Suprapubic skin (tissue), 4 donors: ENCODE measurements at regions not wholly inside any gene's neighbourhood (a gene's known extent, or its start where the extent isn't known, plus 50 kb on each side); places are given as distances from the start of the nearest gene placed in this dataset.

Source experiments
- DNase-seq, 2 donors: peaks; one replicate each; pipeline ENCODE4 v3.0.0-alpha.2; 2019; ENCODE audit warnings: low spot score in 2 of 2
- H3K27ac ChIP-seq: fragments of 200-600 bp; sonication (generic); one replicate; pipeline ENCODE4 v1.5.1; 2019
- H3K27me3 ChIP-seq: fragments of 200-600 bp; sonication (generic); one replicate; pipeline ENCODE4 v1.5.1; 2019
- H3K36me3 ChIP-seq: fragments of 200-600 bp; sonication (generic); one replicate; pipeline ENCODE4 v1.5.1; 2019
- H3K4me1 ChIP-seq: fragments of 200-600 bp; sonication (generic); one replicate; pipeline ENCODE4 v1.5.1; 2019
- H3K4me3 ChIP-seq: fragments of 200-600 bp; sonication (generic); one replicate; pipeline ENCODE4 v1.5.1; 2019; ENCODE audit warnings: mild to moderate bottlenecking
- H3K9me3 ChIP-seq: fragments of 200-600 bp; sonication (generic); one replicate; pipeline ENCODE4 v1.5.1; 2019
- EP300 ChIP-seq: sonication (generic); formaldehyde crosslinking; IDR thresholded peaks from one replicate; pipeline ENCODE4 v1.6.1; 2017; ENCODE audit warnings: antibody characterized with exemption
- POLR2A ChIP-seq, 2 donors: fragments of 450-650 bp; IDR thresholded peaks; one replicate each; pipeline ENCODE4 v1.6.1; 2017; ENCODE audit warnings: antibody characterized with exemption in 2 of 2, mild to moderate bottlenecking in 2 of 2, moderate library complexity in 2 of 2
- POLR2AphosphoS5 ChIP-seq, 3 donors: sonication (generic); formaldehyde crosslinking; IDR thresholded peaks; one replicate each; pipeline ENCODE4 v1.6.1; 2017; ENCODE audit warnings: antibody characterized with exemption in 3 of 3
- WGBS: methylation state at CpG from one replicate; pipeline ENCODE4 v1.1.5; 2018; 5-methylcytosine and 5-hydroxymethylcytosine counted together
- TF ChIP-seq, protein P1 (sequence below), 2 donors: fragments of 200-600 bp in 1 of 2; fragments of 450-650 bp in 1 of 2; sonication (generic) in 1 of 2; IDR thresholded peaks; one replicate each; pipeline ENCODE4 v1.5.1; 2016 to 2019; ENCODE audit warnings: antibody characterized with exemption in 2 of 2, mild to moderate bottlenecking in 1 of 2, moderate library complexity in 1 of 2

- Histone ChIP-seq H3K27me3 (peaks cover 3% of the 10 kb centered on the region), H3K27ac (no peak overlapping the region), H3K9me3 (no peaks in the 10 kb centered on the region), H3K36me3 (no peaks in the 10 kb centered on the region), H3K4me1 (peaks cover 13% of the 10 kb centered on the region), H3K4me3 (no peak overlapping the region)
- DNase-seq, result no peak
- WGBS, result 34% methylated on average over 4 of the region's 6 CpGs
- TF ChIP-seq, protein P1, sequence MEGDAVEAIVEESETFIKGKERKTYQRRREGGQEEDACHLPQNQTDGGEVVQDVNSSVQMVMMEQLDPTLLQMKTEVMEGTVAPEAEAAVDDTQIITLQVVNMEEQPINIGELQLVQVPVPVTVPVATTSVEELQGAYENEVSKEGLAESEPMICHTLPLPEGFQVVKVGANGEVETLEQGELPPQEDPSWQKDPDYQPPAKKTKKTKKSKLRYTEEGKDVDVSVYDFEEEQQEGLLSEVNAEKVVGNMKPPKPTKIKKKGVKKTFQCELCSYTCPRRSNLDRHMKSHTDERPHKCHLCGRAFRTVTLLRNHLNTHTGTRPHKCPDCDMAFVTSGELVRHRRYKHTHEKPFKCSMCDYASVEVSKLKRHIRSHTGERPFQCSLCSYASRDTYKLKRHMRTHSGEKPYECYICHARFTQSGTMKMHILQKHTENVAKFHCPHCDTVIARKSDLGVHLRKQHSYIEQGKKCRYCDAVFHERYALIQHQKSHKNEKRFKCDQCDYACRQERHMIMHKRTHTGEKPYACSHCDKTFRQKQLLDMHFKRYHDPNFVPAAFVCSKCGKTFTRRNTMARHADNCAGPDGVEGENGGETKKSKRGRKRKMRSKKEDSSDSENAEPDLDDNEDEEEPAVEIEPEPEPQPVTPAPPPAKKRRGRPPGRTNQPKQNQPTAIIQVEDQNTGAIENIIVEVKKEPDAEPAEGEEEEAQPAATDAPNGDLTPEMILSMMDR (IDR thresholded peaks at IDR 0.05), result no peak
- TF ChIP-seq POLR2AphosphoS5 (IDR thresholded peaks at IDR 0.05), result no peak
- TF ChIP-seq POLR2A (IDR thresholded peaks at IDR 0.05), result no peak
- TF ChIP-seq EP300, result no peak
Observed at GRCh38 chr3:124298951-124299350, 307.0 kb upstream of the ROPN1 start.

DNA sequence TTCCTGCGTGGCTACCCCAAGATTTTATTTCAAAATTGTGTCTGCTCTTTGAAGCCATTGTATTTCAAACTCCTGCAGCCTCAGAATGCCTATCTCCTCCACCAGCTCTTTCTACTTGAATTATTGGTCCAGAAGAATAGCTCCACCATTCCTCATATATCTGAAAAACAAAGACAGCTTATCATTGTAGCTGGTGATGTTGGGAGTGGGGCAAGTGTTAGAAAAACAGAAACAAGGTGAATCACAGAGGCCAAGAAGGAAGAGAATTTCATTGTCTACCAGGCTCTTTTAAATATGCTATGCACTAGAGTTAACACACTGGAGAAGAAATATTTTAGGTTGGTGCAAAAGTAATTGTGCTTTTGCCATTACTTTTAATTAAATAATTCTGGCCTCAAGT lies 307.9 kb upstream of the ROPN1 start:
- no peaks in the 10 kb centered on the region for H3K36me3 ChIP-seq
- no peak overlapping the region for H3K27ac ChIP-seq
- TF ChIP-seq, protein P1 (IDR thresholded peaks at IDR 0.05), result no peak
- TF ChIP-seq POLR2A (IDR thresholded peaks at IDR 0.05) (no peak), EP300 (no peak), POLR2AphosphoS5 (IDR thresholded peaks at IDR 0.05) (no peak)
- H3K27me3 ChIP-seq, result peaks cover 3% of the 10 kb centered on the region
- H3K4me3 ChIP-seq, result no peak overlapping the region
- H3K4me1 ChIP-seq, result peaks cover 13% of the 10 kb centered on the region
- 94% methylated on average over 1 of the region's 1 CpG for WGBS
- DNase-seq, result no peak
- no peaks in the 10 kb centered on the region for H3K9me3 ChIP-seq

DNA sequence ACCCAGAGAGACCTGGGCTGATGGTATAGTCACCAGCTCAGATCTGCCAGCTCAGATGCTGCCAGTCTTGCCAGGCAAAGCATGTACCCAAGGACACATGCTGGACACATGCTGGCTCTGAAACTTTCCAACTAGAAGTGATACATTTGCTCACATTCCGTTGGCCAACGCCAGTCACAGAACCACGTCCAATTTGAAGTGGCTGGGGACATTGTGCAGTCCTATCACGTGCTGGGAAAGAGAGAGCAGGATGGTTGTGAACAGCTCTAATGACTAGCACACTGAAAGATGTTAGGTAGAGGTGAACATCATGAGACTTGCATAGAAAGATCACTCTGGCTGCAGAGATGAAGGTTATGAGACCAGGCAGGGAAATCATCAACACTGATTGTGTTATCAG lies 308.5 kb upstream of the ROPN1 start:
- Histone ChIP-seq H3K27me3 (peaks cover 3% of the 10 kb centered on the region), H3K4me3 (no peak overlapping the region), H3K36me3 (no peaks in the 10 kb centered on the region), H3K27ac (no peak overlapping the region), H3K4me1 (peaks cover 13% of the 10 kb centered on the region), H3K9me3 (no peaks in the 10 kb centered on the region)
- TF ChIP-seq POLR2AphosphoS5 (IDR thresholded peaks at IDR 0.05) (no peak), POLR2A (IDR thresholded peaks at IDR 0.05) (no peak), EP300 (no peak)
- TF ChIP-seq, protein P1 (IDR thresholded peaks at IDR 0.05), result no peak
- 85% methylated on average over 4 of the region's 4 CpGs for WGBS
- no peak for DNase-seq

- DNase-seq, result no peak
- TF ChIP-seq, protein P1 (IDR thresholded peaks at IDR 0.05), result no peak
- TF ChIP-seq POLR2AphosphoS5 (IDR thresholded peaks at IDR 0.05) (no peak), EP300 (no peak), POLR2A (IDR thresholded peaks at IDR 0.05) (no peak)
- WGBS, result 94% methylated on average over 5 of the region's 5 CpGs
- H3K4me3 ChIP-seq, result no peak overlapping the region
- peaks cover 3% of the 10 kb centered on the region for H3K27me3 ChIP-seq
- no peak overlapping the region for H3K27ac ChIP-seq
- no peaks in the 10 kb centered on the region for H3K36me3 ChIP-seq
- H3K4me1 ChIP-seq, result peaks cover 8% of the 10 kb centered on the region
- no peaks in the 10 kb centered on the region for H3K9me3 ChIP-seq
Observed at GRCh38 chr3:124303305-124303910, 311.5 kb upstream of the ROPN1 start.

DNA sequence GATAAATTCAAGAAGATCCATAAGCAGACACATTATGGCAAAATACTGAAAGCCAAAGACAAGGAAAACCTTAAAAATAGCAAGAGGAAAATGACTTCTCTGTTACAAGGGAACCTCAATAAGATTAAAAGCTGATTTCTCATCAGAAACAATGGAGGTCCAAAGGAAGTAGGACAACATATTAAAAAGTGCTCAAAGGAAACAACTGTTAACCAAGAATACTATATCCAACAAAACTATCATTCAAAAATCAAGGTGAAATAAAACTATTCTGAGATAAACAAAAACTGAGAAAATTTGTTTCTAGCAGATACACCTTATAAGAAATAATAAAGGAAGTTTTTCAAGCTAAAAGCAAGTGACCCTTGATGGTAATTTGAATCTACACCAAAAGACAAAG lies 314.7 kb upstream of the ROPN1 start:
- no peaks in the 10 kb centered on the region for H3K36me3 ChIP-seq
- no peak overlapping the region for H3K27ac ChIP-seq
- no peaks in the 10 kb centered on the region for H3K9me3 ChIP-seq
- no peak overlapping the region for H3K4me3 ChIP-seq
- H3K4me1 ChIP-seq, result no peaks in the 10 kb centered on the region
- no peak for DNase-seq
- peaks cover 3% of the 10 kb centered on the region for H3K27me3 ChIP-seq
- TF ChIP-seq POLR2A (IDR thresholded peaks at IDR 0.05) (no peak), POLR2AphosphoS5 (IDR thresholded peaks at IDR 0.05) (no peak), EP300 (no peak)
- TF ChIP-seq, protein P1 (IDR thresholded peaks at IDR 0.05), result no peak
